Mesendoderm (in vitro differentiated cells): ENCODE measurements at regions not wholly inside any gene's neighbourhood (a gene's known extent, or its start where the extent isn't known, plus 50 kb on each side); places are given as distances from the start of the nearest gene placed in this dataset.
A peak's percentile ranks its signal among the peaks of the same experiment; 100 is the strongest.

ENCODE experiments used
- DNase-seq: peaks from one replicate; pipeline ENCODE4 v3.0.0; 2013
- H2AK5ac ChIP-seq: 2 replicates; pipeline ENCODE4 v1.6.1; 2013; ENCODE audit warnings: low read length, inconsistent platforms
- H2BK120ac ChIP-seq: 2 replicates; pipeline ENCODE4 v1.6.1; 2013; ENCODE audit warnings: low read depth, mild to moderate bottlenecking, low read length, moderate library complexity, mixed read lengths
- H2BK15ac ChIP-seq: replicated peaks from 2 replicates; pipeline ENCODE4 v1.6.1; 2013; ENCODE audit warnings: low read depth, mild to moderate bottlenecking, moderate library complexity
- H2BK5ac ChIP-seq: 2 replicates; pipeline ENCODE4 v1.6.1; 2013; ENCODE audit warnings: low read length, inconsistent platforms
- H3K18ac ChIP-seq: 2 replicates; pipeline ENCODE4 v1.6.1; 2013; ENCODE audit warnings: mild to moderate bottlenecking, low read length, mixed read lengths
- H3K23ac ChIP-seq: one replicate; pipeline ENCODE4 v1.6.1; 2013; ENCODE audit warnings: low read length
- H3K27ac ChIP-seq: 2 replicates; pipeline ENCODE4 v1.5.1; 2013; ENCODE audit warnings: low read depth, mild to moderate bottlenecking, inconsistent platforms, low read length, moderate library complexity
- H3K27me3 ChIP-seq: 2 replicates; pipeline ENCODE4 v1.6.1; 2013; ENCODE audit warnings: low read length, control low read depth, mild to moderate bottlenecking, inconsistent platforms; ENCODE audit not compliant: insufficient read depth, poor library complexity
- H3K36me3 ChIP-seq: 2 replicates; pipeline ENCODE4 v1.6.1; 2013; ENCODE audit warnings: low read length, inconsistent platforms; ENCODE audit not compliant: control insufficient read depth, insufficient read depth
- H3K4ac ChIP-seq: one replicate; pipeline ENCODE4 v1.6.1; 2013; ENCODE audit warnings: low read depth, mild to moderate bottlenecking, low read length, moderate library complexity
- H3K4me1 ChIP-seq: 2 replicates; pipeline ENCODE4 v1.6.1; 2013; ENCODE audit warnings: low read depth, low read length, inconsistent platforms; ENCODE audit not compliant: control insufficient read depth
- H3K4me2 ChIP-seq: 2 replicates; pipeline ENCODE4 v1.6.1; 2013; ENCODE audit warnings: low read length
- H3K4me3 ChIP-seq: 2 replicates; pipeline ENCODE4 v1.5.1; 2013; ENCODE audit warnings: mild to moderate bottlenecking, low read length
- H3K56ac ChIP-seq: one replicate; pipeline ENCODE4 v1.6.1; 2013; ENCODE audit warnings: low read length
- H3K79me1 ChIP-seq: 2 replicates; pipeline ENCODE4 v1.6.1; 2013; ENCODE audit warnings: low read length, inconsistent platforms
- H3K79me2 ChIP-seq: 2 replicates; pipeline ENCODE4 v1.6.1; 2013; ENCODE audit warnings: mild to moderate bottlenecking, low read length; ENCODE audit not compliant: control insufficient read depth, insufficient read depth
- H3K9ac ChIP-seq: 2 replicates; pipeline ENCODE4 v1.6.1; 2013; ENCODE audit warnings: low read length, inconsistent platforms
- H4K5ac ChIP-seq: one replicate; pipeline ENCODE4 v1.6.1; 2013; ENCODE audit warnings: low read length
- H4K8ac ChIP-seq: one replicate; pipeline ENCODE4 v1.6.1; 2013; ENCODE audit warnings: low read depth, mild to moderate bottlenecking, control low read depth, low read length, moderate library complexity
- WGBS: extraction: QIAGEN DNeasy Blood & Tissue Kit; methylation state at CpG from one replicate; pipeline ENCODE4 v1.1.7; 2013; ENCODE audit warnings: low lambda C conversion rate, missing lambda C conversion rate; ENCODE audit not compliant: insufficient coverage; ENCODE audit errors: extremely low coverage; 5-methylcytosine and 5-hydroxymethylcytosine counted together

DNA sequence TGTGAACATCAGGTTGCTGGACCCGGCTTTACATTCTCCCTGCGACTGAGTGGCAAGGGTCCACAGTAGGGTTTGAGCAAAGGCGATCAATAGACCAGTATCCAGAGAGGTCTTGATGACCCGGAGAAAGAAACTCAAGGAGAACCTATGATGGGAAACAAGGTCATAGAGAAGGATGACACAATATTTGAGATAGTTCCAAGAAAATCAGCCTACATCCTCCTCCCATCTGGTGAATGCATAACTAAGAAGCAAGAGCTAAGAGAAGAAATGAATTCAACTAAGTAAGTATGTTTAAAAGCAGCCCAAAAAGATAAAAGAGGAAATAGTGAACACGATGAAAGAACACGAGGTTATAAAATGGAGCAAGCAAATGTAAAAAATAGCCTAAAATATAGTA is 166.3 kb downstream of the CD8B2 start:
- Histone ChIP-seq H3K4me3 (no peak overlapping the region), H3K79me1 (no peaks in the 10 kb centered on the region), H2BK15ac (no peak overlapping the region), H4K5ac (no peak overlapping the region), H3K27ac (no peak overlapping the region), H3K23ac (no peak overlapping the region), H2BK120ac (no peak overlapping the region), H2BK5ac (no peak overlapping the region), H3K9ac (no peak overlapping the region), H3K18ac (no peak overlapping the region), H2AK5ac (no peak overlapping the region), H3K27me3 (no peaks in the 10 kb centered on the region), H3K36me3 (no peaks in the 10 kb centered on the region), H4K8ac (no peak overlapping the region), H3K56ac (no peak overlapping the region), H3K4ac (no peak overlapping the region), H3K79me2 (no peaks in the 10 kb centered on the region), H3K4me1 (no peaks in the 10 kb centered on the region), H3K4me2 (no peak overlapping the region)
- 100% methylated on average over 2 of the region's 6 CpGs for WGBS
- DNase-seq: no peak

DNA sequence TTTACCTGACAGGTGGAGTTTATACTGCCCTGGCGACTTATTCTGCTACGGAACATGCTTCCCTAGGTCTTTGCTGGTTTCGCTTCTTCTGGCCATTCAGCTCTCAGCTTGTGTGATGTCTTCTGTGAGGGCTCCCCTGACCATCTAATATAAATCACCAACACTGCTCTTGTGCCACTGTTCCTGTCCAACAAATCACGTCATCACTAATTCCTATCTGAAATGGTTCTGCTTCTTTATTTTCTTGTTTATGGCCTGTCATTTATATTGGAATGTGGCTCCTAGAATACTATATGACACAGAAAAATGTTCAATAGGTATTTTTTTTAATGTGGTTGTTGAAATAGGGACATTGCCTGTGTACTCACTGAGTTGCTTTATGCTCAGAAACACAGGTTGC is 171.5 kb downstream of the CD8B2 start:
- Histone ChIP-seq H4K5ac (no peak overlapping the region), H2BK15ac (no peak overlapping the region), H3K23ac (no peak overlapping the region), H3K79me1 (no peaks in the 10 kb centered on the region), H4K8ac (no peak overlapping the region), H3K4me3 (no peak overlapping the region), H3K4me2 (no peak overlapping the region), H3K4ac (no peak overlapping the region), H3K18ac (no peak overlapping the region), H3K27me3 (no peaks in the 10 kb centered on the region), H3K56ac (no peak overlapping the region), H3K36me3 (no peaks in the 10 kb centered on the region), H2BK5ac (no peak overlapping the region), H3K4me1 (no peaks in the 10 kb centered on the region), H3K79me2 (no peaks in the 10 kb centered on the region), H2BK120ac (no peak overlapping the region), H3K9ac (no peak overlapping the region), H3K27ac (no peak overlapping the region), H2AK5ac (no peak overlapping the region)
- DNase-seq: no peak
- WGBS: no CpG with 5 or more reads among the region's 4 CpGs

DNA sequence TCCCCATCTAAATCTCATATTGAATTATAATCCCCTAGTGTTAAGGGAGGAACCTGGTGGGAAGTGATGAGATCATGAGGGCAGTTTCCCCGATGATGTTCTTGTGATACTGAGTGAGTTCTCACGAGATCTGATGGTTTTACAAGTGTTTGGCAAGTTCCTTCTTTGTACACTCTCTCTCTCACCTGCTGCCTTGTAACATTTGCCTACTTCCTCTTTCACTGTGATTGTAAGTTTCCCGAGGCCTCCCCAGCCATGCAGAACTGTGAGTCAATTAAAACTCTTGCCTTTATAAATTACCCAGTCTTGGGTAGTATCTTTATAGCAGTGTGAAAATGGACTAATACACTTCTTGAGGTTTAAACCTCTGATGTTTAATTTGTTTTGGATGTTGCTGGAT is 177.5 kb downstream of the CD8B2 start:
- H3K36me3 ChIP-seq: no peaks in the 10 kb centered on the region
- H3K27ac ChIP-seq: no peak overlapping the region
- no peak overlapping the region for H3K4me3 ChIP-seq
- H2BK120ac ChIP-seq: no peak overlapping the region
- H3K4me2 ChIP-seq: no peak overlapping the region
- no peak overlapping the region for H3K4ac ChIP-seq
- H2BK15ac ChIP-seq: no peak overlapping the region
- H3K56ac ChIP-seq: no peak overlapping the region
- DNase-seq: no peak
- no peak overlapping the region for H4K8ac ChIP-seq
- H4K5ac ChIP-seq: no peak overlapping the region
- no peaks in the 10 kb centered on the region for H3K79me1 ChIP-seq
- H3K18ac ChIP-seq: no peak overlapping the region
- H3K27me3 ChIP-seq: no peaks in the 10 kb centered on the region
- no peak overlapping the region for H2AK5ac ChIP-seq
- no peak overlapping the region for H3K9ac ChIP-seq
- H2BK5ac ChIP-seq: no peak overlapping the region
- no peaks in the 10 kb centered on the region for H3K4me1 ChIP-seq
- no peak overlapping the region for H3K23ac ChIP-seq
- WGBS: no CpG with 5 or more reads among the region's 3 CpGs
- no peaks in the 10 kb centered on the region for H3K79me2 ChIP-seq

DNA sequence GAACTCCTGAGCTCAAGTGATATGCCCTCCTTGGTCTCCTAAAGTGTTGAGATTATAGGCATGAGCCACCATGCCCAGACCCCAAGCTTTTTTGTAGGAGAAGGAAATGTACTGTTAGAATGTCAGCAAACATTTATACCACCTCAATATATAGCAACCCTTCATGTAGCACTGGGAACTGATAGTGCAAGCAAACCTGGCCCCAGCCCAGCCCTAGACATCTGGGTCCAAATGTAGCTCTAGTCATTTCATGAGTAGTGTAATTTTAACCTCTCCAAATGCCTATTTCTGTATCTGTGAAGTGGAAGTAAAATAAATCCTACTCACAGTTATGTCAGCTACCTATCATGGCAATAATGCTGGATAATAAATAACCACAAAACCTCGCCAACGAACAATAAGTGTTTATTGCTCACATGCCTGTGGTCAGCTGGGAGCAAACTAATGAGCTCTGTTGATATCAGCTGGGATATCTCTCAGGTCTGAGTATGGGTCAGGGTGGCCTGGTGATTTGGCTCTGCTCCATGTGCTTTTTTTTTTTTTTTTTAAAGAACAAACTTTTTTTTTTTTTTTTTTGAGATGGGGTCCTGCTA is 180.4 kb downstream of the CD8B2 start:
- no peak overlapping the region for H3K4ac ChIP-seq
- no CpG with 5 or more reads among the region's 2 CpGs for WGBS
- H3K4me2 ChIP-seq: no peak overlapping the region
- no peak overlapping the region for H2AK5ac ChIP-seq
- no peaks in the 10 kb centered on the region for H3K4me1 ChIP-seq
- no peaks in the 10 kb centered on the region for H3K27me3 ChIP-seq
- no peak overlapping the region for H2BK120ac ChIP-seq
- H3K27ac ChIP-seq: no peak overlapping the region
- H3K23ac ChIP-seq: no peak overlapping the region
- no peak overlapping the region for H3K18ac ChIP-seq
- DNase-seq: no peak
- no peak overlapping the region for H3K4me3 ChIP-seq
- H2BK15ac ChIP-seq: no peak overlapping the region
- H3K36me3 ChIP-seq: no peaks in the 10 kb centered on the region
- no peak overlapping the region for H4K5ac ChIP-seq
- H2BK5ac ChIP-seq: no peak overlapping the region
- no peak overlapping the region for H4K8ac ChIP-seq
- H3K56ac ChIP-seq: no peak overlapping the region
- H3K79me1 ChIP-seq: no peaks in the 10 kb centered on the region
- H3K9ac ChIP-seq: no peak overlapping the region
- no peaks in the 10 kb centered on the region for H3K79me2 ChIP-seq

DNA sequence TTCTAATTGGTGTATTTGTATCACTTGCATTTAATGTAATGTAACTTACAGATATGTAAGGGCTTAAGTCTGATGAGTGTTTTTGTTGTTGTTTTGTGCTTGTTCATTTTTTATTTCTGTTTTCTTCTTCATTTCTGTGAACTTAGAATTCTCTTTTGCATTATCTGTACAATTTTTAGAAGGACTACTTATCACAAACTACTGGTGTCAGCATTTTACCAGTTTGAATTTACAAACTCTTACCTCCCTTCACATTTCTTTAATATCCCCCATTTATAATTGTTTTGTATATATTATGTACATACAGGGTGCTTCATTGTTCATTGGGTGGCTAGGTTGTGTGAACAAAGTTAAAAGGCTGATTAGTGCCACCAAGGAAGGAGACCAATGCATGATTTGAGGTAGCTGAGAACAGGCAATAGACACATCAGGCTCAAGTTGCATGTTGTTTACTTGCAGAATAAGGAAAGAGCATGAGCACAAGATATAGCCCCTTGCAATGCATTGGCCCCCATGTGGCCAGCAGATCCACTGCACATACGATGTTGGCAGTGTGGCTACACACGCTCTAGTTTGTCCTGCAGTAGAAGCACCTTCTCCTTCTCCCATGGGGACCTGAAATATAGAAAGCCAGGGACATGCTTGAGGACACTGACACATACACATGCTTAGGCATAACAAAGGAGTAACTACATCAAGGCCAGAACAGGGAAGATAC is 198.2 kb downstream of the CD8B2 start:
- Histone ChIP-seq H3K4me2 (no peak overlapping the region), H2BK15ac (no peak overlapping the region), H2BK5ac (no peak overlapping the region), H2AK5ac (no peak overlapping the region), H3K36me3 (no peaks in the 10 kb centered on the region), H3K79me2 (no peaks in the 10 kb centered on the region), H3K23ac (no peak overlapping the region), H3K4me3 (no peak overlapping the region), H3K56ac (no peak overlapping the region), H4K5ac (no peak overlapping the region), H2BK120ac (no peak overlapping the region), H4K8ac (no peak overlapping the region), H3K4me1 (no peaks in the 10 kb centered on the region), H3K18ac (no peak overlapping the region), H3K9ac (no peak overlapping the region), H3K27ac (no peak overlapping the region), H3K79me1 (no peaks in the 10 kb centered on the region), H3K27me3 (no peaks in the 10 kb centered on the region), H3K4ac (no peak overlapping the region)
- no CpG with 5 or more reads among the region's 2 CpGs for WGBS
- DNase-seq: peak; percentile 15

DNA sequence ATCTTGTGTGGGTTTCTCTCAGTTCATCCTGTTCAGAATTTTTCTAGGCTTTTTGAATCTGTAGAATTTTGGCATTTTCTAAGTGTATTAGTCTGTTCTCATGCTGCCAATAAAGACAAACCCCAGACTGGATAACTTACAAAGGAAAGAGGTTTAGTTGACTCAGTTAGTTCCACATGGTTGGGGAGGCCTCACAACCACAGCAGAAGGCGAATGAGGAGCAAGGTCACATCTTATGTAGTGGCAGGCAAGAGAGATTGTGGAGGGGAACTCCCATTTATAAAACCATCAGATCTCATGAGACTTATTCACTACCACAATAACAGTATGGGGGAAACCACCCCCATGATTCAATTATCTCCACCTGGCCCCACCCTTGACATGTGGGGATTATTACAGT is 199.2 kb downstream of the ST6GAL2 start:
- Histone ChIP-seq H3K4ac (no peak overlapping the region), H2AK5ac (no peak overlapping the region), H4K8ac (no peak overlapping the region), H3K9ac (no peak overlapping the region), H3K27me3 (no peaks in the 10 kb centered on the region), H3K79me1 (no peaks in the 10 kb centered on the region), H3K4me2 (no peak overlapping the region), H3K23ac (no peak overlapping the region), H3K36me3 (no peaks in the 10 kb centered on the region), H3K79me2 (no peaks in the 10 kb centered on the region), H4K5ac (no peak overlapping the region), H3K4me1 (no peaks in the 10 kb centered on the region), H2BK120ac (no peak overlapping the region), H3K4me3 (no peak overlapping the region), H3K56ac (no peak overlapping the region), H2BK5ac (no peak overlapping the region), H2BK15ac (no peak overlapping the region), H3K27ac (no peak overlapping the region), H3K18ac (no peak overlapping the region)
- no CpG with 5 or more reads among the region's 1 CpG for WGBS
- DNase-seq: no peak
